H1 (cell line): ENCODE measurements at regions not wholly inside any gene's neighbourhood (a gene's known extent, or its start where the extent isn't known, plus 50 kb on each side); places are given as distances from the start of the nearest gene placed in this dataset.

ENCODE experiments used
- CTCF ChIA-PET: fragments of 300-600 bp; sonication (Branson Sonifier 250); formaldehyde crosslinking; loops from one replicate; lab custom pipeline; 2021; ENCODE audit not compliant: partially characterized antibody; lab: Charles Lee
- POLR2A ChIA-PET: fragments of 300-600 bp; sonication (Branson Sonifier 250); formaldehyde crosslinking; loops from one replicate; lab custom pipeline; 2021; ENCODE audit warnings: inconsistent platforms; ENCODE audit not compliant: partially characterized antibody; lab: Charles Lee
- DNase-seq, 2 experiments: peaks; one replicate each; pipeline versions ENCODE4 v3.0.0 to v3.0.0-alpha.2; 2010 to 2022; ENCODE audit warnings: low spot score in 2 of 2, low read depth in 1 of 2, mixed read lengths in 1 of 2
- FAIRE-seq: peaks from 2 replicates; lab custom pipeline; 2011; peaks lifted over from hg19 to GRCh38; lab: Jason Lieb, UNC
- H2AFZ ChIP-seq: 2 replicates; pipeline ENCODE4 v1.8.1; 2012; ENCODE audit warnings: low read length, inconsistent platforms
- H2AK5ac ChIP-seq: 2 replicates; pipeline ENCODE4 v1.6.1; 2013; ENCODE audit warnings: low read depth, low read length
- H2BK120ac ChIP-seq: replicated peaks from 2 replicates; pipeline ENCODE3; 2013; ENCODE audit warnings: low read depth, low read length, inconsistent platforms
- H2BK12ac ChIP-seq: 2 replicates; pipeline ENCODE4 v1.6.1; 2013; ENCODE audit warnings: low read depth, low read length
- H2BK15ac ChIP-seq: 2 replicates; pipeline ENCODE4 v1.6.1; 2013; ENCODE audit warnings: low read length
- H2BK20ac ChIP-seq: 2 replicates; pipeline ENCODE4 v1.6.1; 2013; ENCODE audit warnings: low read length
- H2BK5ac ChIP-seq: 2 replicates; pipeline ENCODE4 v1.6.1; 2013; ENCODE audit warnings: low read depth, low read length
- H3K14ac ChIP-seq: 2 replicates; pipeline ENCODE4 v1.6.1; 2013; ENCODE audit warnings: inconsistent platforms; ENCODE audit not compliant: insufficient read length
- H3K18ac ChIP-seq: 2 replicates; pipeline ENCODE4 v1.6.1; 2013; ENCODE audit warnings: low read length; ENCODE audit errors: extremely low read depth
- H3K23ac ChIP-seq: 2 replicates; pipeline ENCODE4 v1.6.1; 2013; ENCODE audit warnings: inconsistent platforms; ENCODE audit not compliant: insufficient read length
- H3K23me2 ChIP-seq: 2 replicates; pipeline ENCODE4 v1.6.1; 2013; ENCODE audit warnings: low read depth, low read length
- H3K27ac ChIP-seq: 2 replicates; pipeline ENCODE4 v1.6.1; 2011; ENCODE audit warnings: low read depth, low read length, inconsistent platforms
- H3K27me3 ChIP-seq, 4 experiments: replicated peaks in 1 of 4; 1 replicate in 1 of 4; 2 replicates in 3 of 4; pipeline versions ENCODE4 v1.6.1 to v1.8.1; 2011 to 2013; ENCODE audit warnings: low read length in 3 of 4, mild to moderate bottlenecking in 3 of 4, inconsistent platforms in 2 of 4, mixed read lengths in 2 of 4, moderate library complexity in 1 of 4; ENCODE audit not compliant: control insufficient read depth in 3 of 4, insufficient read depth in 3 of 4; ENCODE audit errors: extremely low read depth in 1 of 4
- H3K36me3 ChIP-seq, 4 experiments: 2 replicates each; pipeline versions ENCODE4 v1.6.1 to v1.8.1; 2011 to 2013; ENCODE audit warnings: mild to moderate bottlenecking in 4 of 4, low read length in 3 of 4, moderate library complexity in 2 of 4, control low read depth in 1 of 4, inconsistent platforms in 1 of 4; ENCODE audit not compliant: insufficient read depth in 4 of 4, control insufficient read depth in 2 of 4
- H3K4ac ChIP-seq: replicated peaks from 2 replicates; pipeline ENCODE3; 2013; ENCODE audit warnings: low read length, low read depth, mixed read lengths, inconsistent platforms; ENCODE audit not compliant: insufficient read length
- H3K4me1 ChIP-seq, 4 experiments: replicated peaks in 1 of 4; 1 replicate in 1 of 4; 2 replicates in 3 of 4; pipeline versions ENCODE4 v1.6.1 to v1.8.1; 2011 to 2013; ENCODE audit warnings: low read length in 3 of 4, inconsistent platforms in 2 of 4, mixed read lengths in 1 of 4; ENCODE audit not compliant: insufficient read depth in 4 of 4, control insufficient read depth in 3 of 4
- H3K4me2 ChIP-seq, 2 experiments: 2 replicates each; pipeline versions ENCODE4 v1.6.1 to v1.8.1; 2011 to 2013; ENCODE audit warnings: low read depth in 2 of 2, low read length in 2 of 2, control low read depth in 1 of 2, inconsistent platforms in 1 of 2, mild to moderate bottlenecking in 1 of 2; ENCODE audit not compliant: insufficient read depth in 1 of 2
- H3K4me3 ChIP-seq, 4 experiments: fragments of 200-600, 300-600 bp in 1 of 4; sonication (generic), shearing (Covaris generic), sonication (Bioruptor Twin) in 1 of 4; 2 replicates each; pipeline versions ENCODE4 v1.5.1 to v1.8.1; 2011 to 2016; ENCODE audit warnings: low read length in 4 of 4, low read depth in 3 of 4, control low read depth in 2 of 4, inconsistent platforms in 2 of 4, mild to moderate bottlenecking in 2 of 4, mixed read lengths in 1 of 4, moderate library complexity in 1 of 4; ENCODE audit not compliant: insufficient read depth in 2 of 4; ENCODE audit errors: extremely low read depth in 1 of 4
- H3K56ac ChIP-seq: replicated peaks from 2 replicates; pipeline ENCODE3; 2013; ENCODE audit warnings: low read depth, mild to moderate bottlenecking, mixed read lengths, low read length, inconsistent platforms; ENCODE audit not compliant: insufficient read length
- H3K79me1 ChIP-seq: 2 replicates; pipeline ENCODE4 v1.6.1; 2013; ENCODE audit warnings: low read depth, low read length, control low read depth
- H3K79me2 ChIP-seq, 2 experiments: 2 replicates each; pipeline versions ENCODE4 v1.6.1 to v1.8.1; 2012 to 2013; ENCODE audit warnings: low read length in 2 of 2, mild to moderate bottlenecking in 2 of 2, inconsistent platforms in 1 of 2; ENCODE audit not compliant: insufficient read depth in 2 of 2, control insufficient read depth in 1 of 2
- H3K9ac ChIP-seq, 4 experiments: replicated peaks in 1 of 4; 1 replicate in 1 of 4; 2 replicates in 3 of 4; pipeline versions ENCODE4 v1.6.1 to v1.8.1; 2011 to 2013; ENCODE audit warnings: low read depth in 3 of 4, low read length in 3 of 4, control low read depth in 2 of 4, mild to moderate bottlenecking in 2 of 4, moderate library complexity in 2 of 4, inconsistent platforms in 1 of 4; ENCODE audit errors: extremely low read depth in 1 of 4
- H3K9me3 ChIP-seq, 2 experiments: 2 replicates each; pipeline versions ENCODE4 v1.6.1 to v1.8.1; 2012 to 2013; ENCODE audit warnings: mild to moderate bottlenecking in 2 of 2, moderate library complexity in 2 of 2, control low read depth in 1 of 2, inconsistent platforms in 1 of 2, low read depth in 1 of 2, low read length in 1 of 2, mixed read lengths in 1 of 2; ENCODE audit not compliant: insufficient read depth in 2 of 2
- H4K20me1 ChIP-seq, 2 experiments: replicated peaks in 1 of 2; 2 replicates each; pipeline versions ENCODE3 to v1.8.1; 2011 to 2013; ENCODE audit warnings: inconsistent platforms in 2 of 2, low read length in 2 of 2, mild to moderate bottlenecking in 1 of 2; ENCODE audit not compliant: insufficient read depth in 2 of 2, control insufficient read depth in 1 of 2
- H4K5ac ChIP-seq: 2 replicates; pipeline ENCODE4 v1.6.1; 2013; ENCODE audit warnings: low read length, low read depth, mixed read lengths, inconsistent platforms; ENCODE audit not compliant: insufficient read length
- H4K8ac ChIP-seq: 2 replicates; pipeline ENCODE4 v1.8.0; 2013; ENCODE audit warnings: mild to moderate bottlenecking, moderate library complexity, low read length, inconsistent platforms; ENCODE audit not compliant: insufficient read depth; ENCODE audit errors: extremely low read depth
- H4K91ac ChIP-seq: replicated peaks from 2 replicates; pipeline ENCODE3; 2013; ENCODE audit warnings: low read length, mixed read lengths, inconsistent platforms; ENCODE audit not compliant: insufficient read length
- JUND ChIP-seq: IDR thresholded peaks from 2 replicates; pipeline ENCODE4 v1.6.1; 2011; ENCODE audit warnings: mild to moderate bottlenecking, improper control_type of control experiment, low read length
- TEAD4 ChIP-seq: IDR thresholded peaks from 2 replicates; pipeline ENCODE4 v1.6.1; 2012; ENCODE audit warnings: low read depth, low read length, inconsistent platforms, mixed read lengths
- WGBS, 2 experiments: shearing (Covaris generic) in 1 of 2; methylation state at CpG; one replicate each; pipeline versions ENCODE4 v1.1.6 to v1.1.7; 2013 to 2015; ENCODE audit warnings: low lambda C conversion rate in 2 of 2, mixed read lengths in 2 of 2, inconsistent platforms in 1 of 2, low coverage in 1 of 2, missing lambda C conversion rate in 1 of 2; ENCODE audit not compliant: insufficient replicate concordance in 2 of 2, insufficient coverage in 1 of 2, insufficient read length in 1 of 2; ENCODE audit errors: extremely low coverage in 1 of 2, missing lambda C conversion rate in 1 of 2; 5-methylcytosine and 5-hydroxymethylcytosine counted together

DNA sequence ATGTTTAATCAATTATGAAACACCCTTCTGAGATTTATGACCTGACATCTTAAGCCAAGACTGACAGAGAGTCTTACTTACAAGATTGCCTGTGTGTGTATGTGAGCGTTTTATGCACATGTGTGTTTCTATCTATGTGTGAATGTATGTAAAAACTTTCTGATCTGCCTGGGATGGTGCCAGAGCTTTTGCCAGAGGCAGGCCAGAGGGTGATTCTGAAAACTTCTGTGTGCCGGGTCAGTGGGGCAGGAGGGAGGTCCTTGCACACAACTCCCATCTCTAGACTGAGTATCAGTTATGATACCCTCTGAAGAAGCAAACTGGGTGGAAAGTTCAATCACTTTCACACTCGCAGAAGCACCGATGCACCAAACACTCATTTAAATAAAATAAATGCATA is 335.0 kb upstream of the NT5C1B start:
- H3K4me3 ChIP-seq = no peak overlapping the region
- H3K79me2 ChIP-seq = no peaks in the 10 kb centered on the region
- H4K8ac ChIP-seq = no peak overlapping the region
- H2BK20ac ChIP-seq = no peak overlapping the region
- no peak overlapping the region for H4K5ac ChIP-seq
- H3K23ac ChIP-seq = no peak overlapping the region
- H3K14ac ChIP-seq = no peak overlapping the region
- H3K27me3 ChIP-seq = no peaks in the 10 kb centered on the region
- H2BK5ac ChIP-seq = no peak overlapping the region
- H3K56ac ChIP-seq = no peak overlapping the region
- H3K27ac ChIP-seq = no peak overlapping the region
- ChIA-PET POLR2A (no interaction called here), CTCF (interaction anchor here (0.7 kb wide), 1 partner anchor 11 kb away, joined by 4 read pairs; no protein-coding TSS in a partner anchor)
- H4K91ac ChIP-seq = no peak overlapping the region
- H4K20me1 ChIP-seq = peaks cover 0 to 2% of the 10 kb centered on the region in 2 experiments
- no peak overlapping the region for H3K18ac ChIP-seq
- H3K23me2 ChIP-seq = no peaks in the 10 kb centered on the region
- FAIRE-seq (no peak), DNase-seq (no peak)
- no peak overlapping the region for H3K9ac ChIP-seq
- H2BK12ac ChIP-seq = 0 out of 2 replicates have a peak overlapping the region, but pooled peaks have one; percentile 30
- no peak overlapping the region for H2BK120ac ChIP-seq
- no peaks in the 10 kb centered on the region for H3K79me1 ChIP-seq
- peaks cover 3 to 9% of the 10 kb centered on the region in 2 experiments; a peak in 1 of 4 replicates for H3K9me3 ChIP-seq
- H3K4me2 ChIP-seq = no peak overlapping the region
- H2AFZ ChIP-seq = no peak overlapping the region
- TF ChIP-seq TEAD4 (no peak), JUND (no peak)
- TF ChIP-seq, all 59 proteins: peak for 0
- Histone ChIP-seq H2AK5ac (no peak overlapping the region), H3K4ac (no peak overlapping the region), H2BK15ac (no peak overlapping the region), H3K36me3 (no peaks in the 10 kb centered on the region), H3K4me1 (peaks cover 0 to 5% (median 0%) of the 10 kb centered on the region in 4 experiments; a peak in 2 of 7 replicates)
- 89% methylated on average over 4 of the region's 4 CpGs; no CpG with 5 or more reads in 1 of the 2 experiments for WGBS, 2 experiments
